Prostate gland (tissue), 2 donors: ENCODE measurements at regions not wholly inside any gene's neighbourhood (a gene's known extent, or its start where the extent isn't known, plus 50 kb on each side); places are given as distances from the start of the nearest gene placed in this dataset.
A peak's percentile ranks its signal among the peaks of the same experiment; 100 is the strongest.

ENCODE experiments used
- DNase-seq: peaks from one replicate; pipeline ENCODE4 v3.0.0-alpha.2; 2019; ENCODE audit warnings: low spot score
- H3K27ac ChIP-seq, 2 donors: fragments of 200-600 bp; sonication (generic); 2 replicates each; pipeline ENCODE4 v1.5.1; 2017 to 2019
- H3K27me3 ChIP-seq: fragments of 200-600 bp; sonication (generic); replicated peaks from 2 replicates; pipeline ENCODE4 v1.5.1; 2019; ENCODE audit not compliant: insufficient read depth
- H3K36me3 ChIP-seq, 2 donors: fragments of 200-600 bp; sonication (generic); 1 replicate in 1 of 2; 2 replicates in 1 of 2; pipeline versions ENCODE4 v1.5.1 to v1.8.1; 2017 to 2019
- H3K4me1 ChIP-seq: fragments of 200-600 bp; sonication (generic); replicated peaks from 2 replicates; pipeline ENCODE4 v1.5.1; 2019
- H3K4me3 ChIP-seq, 2 donors: fragments of 200-600 bp; sonication (generic); 2 replicates each; pipeline ENCODE4 v1.5.1; 2017 to 2019
- H3K9me3 ChIP-seq: fragments of 200-600 bp; sonication (generic); 2 replicates; pipeline ENCODE4 v1.5.1; 2017
- POLR2A ChIP-seq: fragments of 450-650 bp; IDR thresholded peaks from one replicate; pipeline ENCODE4 v1.6.1; 2016; ENCODE audit warnings: antibody characterized with exemption, mild to moderate bottlenecking
- POLR2AphosphoS5 ChIP-seq: sonication (generic); formaldehyde crosslinking; IDR thresholded peaks from one replicate; pipeline ENCODE4 v1.6.1; 2017; ENCODE audit warnings: antibody characterized with exemption
- WGBS: methylation state at CpG from one replicate; pipeline ENCODE4 v1.1.5; 2018; 5-methylcytosine and 5-hydroxymethylcytosine counted together
- intact Hi-C: fragments of 100-400 bp; cut with DNase I; formaldehyde crosslinking; loops from one replicate; pipeline ENCODE4 v1.14.2; 2022
- TF ChIP-seq, protein P1 (sequence below), 4 experiments: fragments of 200-600 bp in 2 of 4; fragments of 450-650 bp in 2 of 4; sonication (generic) in 2 of 4; IDR thresholded peaks; 1 replicate in 3 of 4; 2 replicates in 1 of 4; pipeline ENCODE4 v1.5.1; 2016 to 2019; ENCODE audit warnings: antibody characterized with exemption in 4 of 4, mild to moderate bottlenecking in 2 of 4, moderate library complexity in 2 of 4

- intact Hi-C loops, result no loop called here
- Histone ChIP-seq H3K4me1 (no peaks in the 10 kb centered on the region), H3K36me3 (no peaks in the 10 kb centered on the region), H3K27ac (no peak overlapping the region), H3K27me3 (no peaks in the 10 kb centered on the region), H3K9me3 (no peaks in the 10 kb centered on the region), H3K4me3 (no peak overlapping the region)
- TF ChIP-seq POLR2AphosphoS5 (no peak), POLR2A (no peak)
- TF ChIP-seq, protein P1, sequence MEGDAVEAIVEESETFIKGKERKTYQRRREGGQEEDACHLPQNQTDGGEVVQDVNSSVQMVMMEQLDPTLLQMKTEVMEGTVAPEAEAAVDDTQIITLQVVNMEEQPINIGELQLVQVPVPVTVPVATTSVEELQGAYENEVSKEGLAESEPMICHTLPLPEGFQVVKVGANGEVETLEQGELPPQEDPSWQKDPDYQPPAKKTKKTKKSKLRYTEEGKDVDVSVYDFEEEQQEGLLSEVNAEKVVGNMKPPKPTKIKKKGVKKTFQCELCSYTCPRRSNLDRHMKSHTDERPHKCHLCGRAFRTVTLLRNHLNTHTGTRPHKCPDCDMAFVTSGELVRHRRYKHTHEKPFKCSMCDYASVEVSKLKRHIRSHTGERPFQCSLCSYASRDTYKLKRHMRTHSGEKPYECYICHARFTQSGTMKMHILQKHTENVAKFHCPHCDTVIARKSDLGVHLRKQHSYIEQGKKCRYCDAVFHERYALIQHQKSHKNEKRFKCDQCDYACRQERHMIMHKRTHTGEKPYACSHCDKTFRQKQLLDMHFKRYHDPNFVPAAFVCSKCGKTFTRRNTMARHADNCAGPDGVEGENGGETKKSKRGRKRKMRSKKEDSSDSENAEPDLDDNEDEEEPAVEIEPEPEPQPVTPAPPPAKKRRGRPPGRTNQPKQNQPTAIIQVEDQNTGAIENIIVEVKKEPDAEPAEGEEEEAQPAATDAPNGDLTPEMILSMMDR (IDR thresholded peaks at IDR 0.05), result no peak
- 68% methylated on average over 7 of the region's 7 CpGs for WGBS
- no peak for DNase-seq
Observed at GRCh38 chr2:207330912-207331311, 165.2 kb upstream of the KLF7 start.

DNA sequence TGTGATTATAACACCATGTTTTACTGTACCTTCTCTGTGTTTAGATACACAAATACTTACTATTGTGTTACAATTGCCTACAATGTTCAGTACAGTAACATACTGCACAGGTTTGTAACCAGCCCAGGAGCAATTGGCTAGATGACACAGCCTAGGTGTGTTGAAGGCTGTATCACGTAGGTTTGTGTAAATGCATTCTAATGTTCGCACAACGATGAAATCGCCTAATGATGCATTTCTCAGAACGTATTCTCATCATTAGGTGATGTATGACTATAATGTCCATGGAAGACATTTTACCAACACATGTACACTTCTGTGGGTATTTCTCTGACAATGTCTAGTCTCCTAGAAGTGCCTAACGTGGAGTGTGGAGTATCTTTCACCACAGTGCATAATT, 165.9 kb upstream of the KLF7 start:
- no peak for TF ChIP-seq POLR2A
- TF ChIP-seq, protein P1 (IDR thresholded peaks at IDR 0.05), result no peak
- no peak for TF ChIP-seq POLR2AphosphoS5
- intact Hi-C loops, result no loop called here
- 97% methylated on average over 6 of the region's 6 CpGs for WGBS

DNA sequence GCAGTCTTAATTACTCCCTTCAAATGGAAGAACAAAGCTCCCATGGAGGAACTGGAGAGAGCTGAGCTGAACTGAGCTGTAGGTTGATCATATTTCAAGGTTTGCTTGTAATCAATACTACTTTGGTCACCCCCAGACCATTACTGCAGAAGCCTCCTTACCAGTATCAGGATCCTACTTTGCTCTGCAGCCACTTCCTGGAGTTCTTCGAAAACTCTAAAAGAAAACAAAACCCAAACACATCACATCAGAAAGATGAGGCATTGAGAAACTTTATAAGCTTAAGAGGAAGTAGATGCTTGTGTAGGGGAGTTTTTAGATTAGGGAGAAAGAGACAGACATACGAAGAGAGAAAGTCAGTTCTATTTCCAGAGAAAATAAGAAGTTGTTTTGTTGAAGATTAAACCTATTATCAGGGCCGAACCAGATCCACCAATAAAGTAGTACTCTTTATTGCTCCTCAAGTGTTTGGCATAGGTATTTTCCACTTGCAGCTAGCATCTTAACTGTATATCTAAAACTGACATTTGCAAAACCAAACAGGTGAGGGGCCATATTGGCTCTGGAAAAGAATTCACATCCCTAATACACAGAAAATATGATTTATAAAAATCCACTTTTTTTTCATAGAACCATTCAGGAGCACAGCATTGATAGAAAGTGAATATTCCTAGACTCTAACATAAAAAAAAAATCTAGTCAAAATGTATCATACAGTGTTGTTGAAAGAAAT, 166.9 kb upstream of the KLF7 start:
- Histone ChIP-seq H3K27ac (no peak overlapping the region), H3K36me3 (no peaks in the 10 kb centered on the region), H3K4me3 (no peak overlapping the region), H3K9me3 (no peaks in the 10 kb centered on the region), H3K27me3 (no peaks in the 10 kb centered on the region), H3K4me1 (no peaks in the 10 kb centered on the region)
- TF ChIP-seq POLR2A, result no peak
- TF ChIP-seq, protein P1 (IDR thresholded peaks at IDR 0.05), result no peak
- no peak for TF ChIP-seq POLR2AphosphoS5
- DNase-seq, result no peak
- intact Hi-C loops, result no loop called here
- WGBS, result 75% methylated on average over 3 of the region's 3 CpGs

More for the DNA sequence above, 165.9 kb upstream of the KLF7 start:
- Histone ChIP-seq H3K36me3 (no peaks in the 10 kb centered on the region), H3K27ac (no peak overlapping the region), H3K4me1 (no peaks in the 10 kb centered on the region), H3K4me3 (no peak overlapping the region), H3K27me3 (no peaks in the 10 kb centered on the region), H3K9me3 (no peaks in the 10 kb centered on the region)
- no peak for DNase-seq

- Histone ChIP-seq H3K9me3 (no peaks in the 10 kb centered on the region), H3K36me3 (no peaks in the 10 kb centered on the region), H3K27me3 (no peaks in the 10 kb centered on the region), H3K4me1 (no peaks in the 10 kb centered on the region), H3K4me3 (no peak overlapping the region), H3K27ac (peak overlapping the region in 1 of 2 donors; percentile 36)
- intact Hi-C loops, result no loop called here
- 92% methylated on average over 5 of the region's 5 CpGs for WGBS
- TF ChIP-seq, protein P1 (IDR thresholded peaks at IDR 0.05), result no peak
- TF ChIP-seq POLR2AphosphoS5 (no peak), POLR2A (no peak)
- DNase-seq, result no peak
Observed at GRCh38 chr2:207333599-207334300, 168.0 kb upstream of the KLF7 start.

GRCh38 chr2:207334301-207334623, 168.5 kb upstream of the KLF7 start:
- no peaks in the 10 kb centered on the region for H3K27me3 ChIP-seq
- H3K36me3 ChIP-seq, result no peaks in the 10 kb centered on the region
- no peaks in the 10 kb centered on the region for H3K9me3 ChIP-seq
- H3K4me3 ChIP-seq, result no peak overlapping the region
- no peak for TF ChIP-seq POLR2A
- TF ChIP-seq, protein P1 (IDR thresholded peaks at IDR 0.05), result no peak
- 36% methylated on average over 8 of the region's 8 CpGs for WGBS
- no peak for DNase-seq
- intact Hi-C loops, result no loop called here
- peak overlapping the region; percentile 34 to 36 for H3K27ac ChIP-seq
- no peaks in the 10 kb centered on the region for H3K4me1 ChIP-seq
